ENCODE measurements at regions not wholly inside any gene's neighbourhood (a gene's known extent, or its start where the extent isn't known, plus 50 kb on each side); places are given as distances from the start of the nearest gene placed in this dataset.
"Not testable (repeated sequence)": the region's sequence is repeated elsewhere in the genome, so short reads cannot be mapped to it uniquely, and the experiment has no call there.

- no peak for FAIRE-seq
These were observed 129.1 kb upstream of the RAB4A start for GRCh38 chr1:229141689-229142377.

- no peak for FAIRE-seq
These were observed 128.4 kb upstream of the RAB4A start for GRCh38 chr1:229142471-229142870.

- no peak for FAIRE-seq
These were observed 124.3 kb upstream of the RAB4A start for GRCh38 chr1:229146647-229147046.

- no peak for FAIRE-seq
These were observed 123.8 kb upstream of the RAB4A start for GRCh38 chr1:229147072-229147471.

- no peak for FAIRE-seq
These were observed 122.8 kb upstream of the RAB4A start for GRCh38 chr1:229148041-229148671.

GRCh38 chr1:229148743-229149142 is 122.2 kb upstream of the RAB4A start:
- FAIRE-seq = no peak

GRCh38 chr1:229149435-229149834 is 121.5 kb upstream of the RAB4A start:
- no peak for FAIRE-seq

- FAIRE-seq = no peak
These were observed 120.4 kb upstream of the RAB4A start for GRCh38 chr1:229150518-229150917.

- not testable (repeated sequence) for FAIRE-seq
These were observed 119.5 kb upstream of the RAB4A start for GRCh38 chr1:229151412-229151811.

- no peak for FAIRE-seq
These were observed 118.6 kb upstream of the RAB4A start for GRCh38 chr1:229152311-229152710.

GRCh38 chr1:229153955-229154548 is 116.9 kb upstream of the RAB4A start:
- no peak for FAIRE-seq

GRCh38 chr1:229154811-229155210 is 116.1 kb upstream of the RAB4A start:
- FAIRE-seq = no peak

GRCh38 chr1:229155472-229155871 is 115.4 kb upstream of the RAB4A start:
- FAIRE-seq = no peak

- FAIRE-seq = no peak
These were observed 114.0 kb upstream of the RAB4A start for GRCh38 chr1:229156872-229157271.

GRCh38 chr1:229157480-229157879 is 113.4 kb upstream of the RAB4A start:
- FAIRE-seq = no peak

- no peak for FAIRE-seq
These were observed 112.5 kb upstream of the RAB4A start for GRCh38 chr1:229158341-229158921.

GRCh38 chr1:229158927-229159326 is 112.0 kb upstream of the RAB4A start:
- no peak for FAIRE-seq

- FAIRE-seq = no peak
These were observed 111.0 kb upstream of the RAB4A start for GRCh38 chr1:229159668-229160544.

- FAIRE-seq = no peak
These were observed 109.2 kb upstream of the RAB4A start for GRCh38 chr1:229161740-229162139.

- FAIRE-seq = no peak
These were observed 107.9 kb upstream of the RAB4A start for GRCh38 chr1:229162825-229163515.

- FAIRE-seq = no peak
These were observed 106.6 kb upstream of the RAB4A start for GRCh38 chr1:229164348-229164747.
